Mucosa of descending colon (tissue), 3 donors: ENCODE measurements at regions not wholly inside any gene's neighbourhood (a gene's known extent, or its start where the extent isn't known, plus 50 kb on each side); places are given as distances from the start of the nearest gene placed in this dataset.
"Not testable (repeated sequence)": the region's sequence is repeated elsewhere in the genome, so short reads cannot be mapped to it uniquely, and the experiment has no call there.

Experiments used
- ATAC-seq: fragments of 200-7000 bp; cut with Tn5 transposase; one replicate; pipeline ENCODE4 v1.9.1; 2020; ENCODE audit warnings: mild to moderate bottlenecking, moderate library complexity
- DNase-seq, 3 donors: peaks; one replicate each; pipeline ENCODE4 v3.0.0-alpha.2; 2020
- H3K36me3 ChIP-seq: fragments of 200-600 bp; one replicate; pipeline ENCODE4 v1.8.0; 2021; ENCODE audit warnings: low read depth, mild to moderate bottlenecking
- H3K4me1 ChIP-seq: fragments of 200-600 bp; one replicate; pipeline ENCODE4 v1.8.0; 2021; ENCODE audit warnings: low read depth, mild to moderate bottlenecking
- H3K4me3 ChIP-seq: fragments of 200-600 bp; one replicate; pipeline ENCODE4 v1.8.0; 2021; ENCODE audit warnings: mild to moderate bottlenecking
- H3K9me3 ChIP-seq: fragments of 200-600 bp; one replicate; pipeline ENCODE4 v1.8.0; 2021; ENCODE audit warnings: mild to moderate bottlenecking
- CTCF ChIP-seq: fragments of 200-600 bp; IDR thresholded peaks from one replicate; pipeline ENCODE4 v1.8.0; 2022; ENCODE audit warnings: antibody characterized with exemption, mild to moderate bottlenecking
- intact Hi-C, 2 donors: fragments of 100-400 bp; cut with DNase I in 1 of 2; cut with micrococcal nuclease in 1 of 2; formaldehyde crosslinking; loops; one replicate each; pipeline versions ENCODE4 v1.11.0 to v1.11.1; 2022; cut with DNase I, micrococcal nuclease
- donor health status: DM: no; HTN: no; CAD: no; lungs with moderate emphysema.
- donor health status: DM: no; HTN: no; CAD: no.
- donor health status: DM: no; HTN: yes; CAD: no.

GRCh38 chr6:71681234-71681867 is 205.0 kb upstream of the RIMS1 start:
- Histone ChIP-seq H3K9me3 (no peaks in the 10 kb centered on the region), H3K4me1 (no peaks in the 10 kb centered on the region), H3K36me3 (no peaks in the 10 kb centered on the region), H3K4me3 (no peak overlapping the region)
- ATAC-seq, result peak; percentile 60
- intact Hi-C loops, result no loop called here
- DNase-seq, result peak in 1 of 3 donors; percentile 4
- TF ChIP-seq CTCF, result no peak

GRCh38 chr6:71686021-71686677 is 200.2 kb upstream of the RIMS1 start:
- H3K4me3 ChIP-seq, ATAC-seq, H3K9me3 ChIP-seq, H3K36me3 ChIP-seq, intact Hi-C loops, H3K4me1 ChIP-seq: not testable (repeated sequence)
- peak in 1 of 3 donors; percentile 41 for DNase-seq

- no peak for TF ChIP-seq CTCF
- ATAC-seq (no peak), DNase-seq (no peak)
- intact Hi-C loops, result no loop called here
- no peaks in the 10 kb centered on the region for H3K9me3 ChIP-seq
- peaks cover 3% of the 10 kb centered on the region for H3K4me1 ChIP-seq
- no peak overlapping the region for H3K4me3 ChIP-seq
- H3K36me3 ChIP-seq, result no peaks in the 10 kb centered on the region
These were observed 187.6 kb upstream of the RIMS1 start for GRCh38 chr6:71698702-71699101.

- ATAC-seq (no peak), DNase-seq (no peak)
- Histone ChIP-seq H3K36me3 (no peaks in the 10 kb centered on the region), H3K4me1 (no peaks in the 10 kb centered on the region), H3K9me3 (no peaks in the 10 kb centered on the region), H3K4me3 (no peak overlapping the region)
- TF ChIP-seq CTCF, result no peak
- intact Hi-C loops, result no loop called here
These were observed 179.8 kb upstream of the RIMS1 start for GRCh38 chr6:71706523-71706922.

GRCh38 chr6:71707059-71707458 is 179.3 kb upstream of the RIMS1 start:
- DNase-seq, result no peak
- H3K36me3 ChIP-seq, result no peaks in the 10 kb centered on the region
- no peak overlapping the region for H3K4me3 ChIP-seq
- no peak for TF ChIP-seq CTCF
- intact Hi-C loops, result no loop called here
- no peaks in the 10 kb centered on the region for H3K9me3 ChIP-seq
- no peak for ATAC-seq
- H3K4me1 ChIP-seq, result no peaks in the 10 kb centered on the region

- intact Hi-C loops, result no loop called here
- Histone ChIP-seq H3K9me3 (no peaks in the 10 kb centered on the region), H3K36me3 (no peaks in the 10 kb centered on the region), H3K4me3 (no peak overlapping the region), H3K4me1 (no peaks in the 10 kb centered on the region)
- ATAC-seq (peak; percentile 74), DNase-seq (peak in 1 of 3 donors; percentile 34)
- no peak for TF ChIP-seq CTCF
These were observed 165.6 kb upstream of the RIMS1 start for GRCh38 chr6:71720705-71721104.
